D721Med (cell line): ENCODE measurements at regions not wholly inside any gene's neighbourhood (a gene's known extent, or its start where the extent isn't known, plus 50 kb on each side); places are given as distances from the start of the nearest gene placed in this dataset.
"Not testable (repeated sequence)": the region's sequence is repeated elsewhere in the genome, so short reads cannot be mapped to it uniquely, and the experiment has no call there.

ENCODE experiments used
- DNase-seq: peaks from one replicate; pipeline ENCODE4 v3.0.0; 2011; ENCODE audit warnings: low spot score; ENCODE audit not compliant: insufficient read length
- FAIRE-seq: peaks from 2 replicates; lab custom pipeline; 2011; peaks lifted over from hg19 to GRCh38; lab: Jason Lieb, UNC
- TF ChIP-seq, protein P1 (sequence below): IDR thresholded peaks from 2 replicates; pipeline ENCODE4 v1.5.1; 2012; ENCODE audit warnings: mild to moderate bottlenecking, control low read depth; ENCODE audit not compliant: insufficient read depth; ENCODE audit errors: missing control alignments

DNA sequence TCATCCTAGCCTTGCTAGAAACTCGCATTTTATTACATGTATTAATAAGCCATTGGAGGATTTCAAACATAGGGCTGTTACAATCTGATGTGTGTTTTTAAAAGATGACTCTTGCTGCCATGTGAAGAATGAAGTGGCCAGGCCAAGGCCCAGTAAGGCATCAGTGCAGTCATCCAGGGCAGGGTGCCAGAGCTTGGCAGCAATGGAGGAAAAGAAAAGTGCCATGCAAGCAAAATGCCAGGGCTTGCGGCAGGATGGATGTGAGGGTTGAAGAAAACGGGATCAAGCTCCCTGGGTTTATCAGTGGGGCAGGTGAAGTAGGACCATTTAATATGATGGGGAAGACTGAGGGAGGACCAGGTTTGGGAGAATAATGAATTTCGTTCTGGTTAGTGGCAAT lies 183.6 kb downstream of the MINAR1 start:
- no peak for DNase-seq
- TF ChIP-seq, protein P1, sequence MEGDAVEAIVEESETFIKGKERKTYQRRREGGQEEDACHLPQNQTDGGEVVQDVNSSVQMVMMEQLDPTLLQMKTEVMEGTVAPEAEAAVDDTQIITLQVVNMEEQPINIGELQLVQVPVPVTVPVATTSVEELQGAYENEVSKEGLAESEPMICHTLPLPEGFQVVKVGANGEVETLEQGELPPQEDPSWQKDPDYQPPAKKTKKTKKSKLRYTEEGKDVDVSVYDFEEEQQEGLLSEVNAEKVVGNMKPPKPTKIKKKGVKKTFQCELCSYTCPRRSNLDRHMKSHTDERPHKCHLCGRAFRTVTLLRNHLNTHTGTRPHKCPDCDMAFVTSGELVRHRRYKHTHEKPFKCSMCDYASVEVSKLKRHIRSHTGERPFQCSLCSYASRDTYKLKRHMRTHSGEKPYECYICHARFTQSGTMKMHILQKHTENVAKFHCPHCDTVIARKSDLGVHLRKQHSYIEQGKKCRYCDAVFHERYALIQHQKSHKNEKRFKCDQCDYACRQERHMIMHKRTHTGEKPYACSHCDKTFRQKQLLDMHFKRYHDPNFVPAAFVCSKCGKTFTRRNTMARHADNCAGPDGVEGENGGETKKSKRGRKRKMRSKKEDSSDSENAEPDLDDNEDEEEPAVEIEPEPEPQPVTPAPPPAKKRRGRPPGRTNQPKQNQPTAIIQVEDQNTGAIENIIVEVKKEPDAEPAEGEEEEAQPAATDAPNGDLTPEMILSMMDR: no peak
- FAIRE-seq: no peak

DNA sequence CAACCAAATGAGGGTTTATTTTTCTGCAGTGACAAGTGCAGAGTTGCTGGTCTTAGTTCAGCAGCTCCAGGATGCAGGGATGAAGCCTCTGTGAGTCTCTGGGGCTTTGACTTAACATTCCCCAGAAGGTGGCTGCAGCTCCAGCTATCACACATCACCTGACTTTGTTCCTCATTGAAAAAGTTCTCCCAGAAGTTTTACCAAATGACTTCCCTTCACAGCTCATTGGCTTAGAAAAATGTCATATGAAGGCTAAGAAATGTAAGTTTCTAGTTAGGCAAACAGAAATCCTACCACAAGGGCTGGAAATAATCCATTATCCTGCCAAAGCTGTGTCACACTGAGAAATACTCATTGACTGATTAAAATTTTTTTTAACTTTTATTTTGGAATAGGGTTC lies 184.9 kb downstream of the MINAR1 start:
- DNase-seq (no peak), FAIRE-seq (no peak)
- TF ChIP-seq, protein P1: no peak

DNA sequence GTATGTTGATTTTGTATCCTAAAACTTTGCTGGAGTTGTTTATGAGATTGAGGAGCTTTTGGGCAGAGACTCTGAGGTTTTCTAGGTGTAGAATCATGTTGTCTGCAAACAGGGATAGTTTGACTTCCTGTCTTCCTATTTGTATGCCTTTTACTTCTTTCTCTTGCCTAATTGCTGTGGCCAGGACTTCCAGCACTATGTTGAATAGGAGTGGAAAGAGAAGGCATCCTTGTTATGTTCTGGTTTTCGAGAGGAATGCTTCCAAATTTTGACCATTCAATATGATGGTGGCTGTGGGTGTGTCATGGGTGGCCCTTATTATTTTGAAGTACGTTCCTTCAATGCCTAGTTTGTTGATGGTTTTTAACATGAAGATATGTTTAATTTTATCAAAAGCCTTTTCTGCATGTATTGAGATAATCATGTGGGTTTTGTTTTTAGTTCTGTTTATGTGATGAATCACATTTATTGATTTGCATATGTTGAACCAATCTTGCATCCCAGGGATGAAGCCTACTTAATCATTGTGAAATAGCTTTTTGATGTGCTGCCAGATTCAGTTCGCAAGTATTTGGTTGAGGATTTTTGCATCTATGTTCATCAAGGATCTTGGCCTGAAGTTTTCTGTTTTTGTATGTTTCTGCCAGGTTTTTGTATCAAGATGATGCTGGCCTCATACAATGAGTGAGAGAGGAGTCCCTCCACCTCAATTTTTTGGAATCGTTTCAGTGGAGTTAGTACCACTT lies 188.1 kb downstream of the MINAR1 start:
- FAIRE-seq (no peak), DNase-seq (no peak)
- TF ChIP-seq, protein P1: no peak

DNA sequence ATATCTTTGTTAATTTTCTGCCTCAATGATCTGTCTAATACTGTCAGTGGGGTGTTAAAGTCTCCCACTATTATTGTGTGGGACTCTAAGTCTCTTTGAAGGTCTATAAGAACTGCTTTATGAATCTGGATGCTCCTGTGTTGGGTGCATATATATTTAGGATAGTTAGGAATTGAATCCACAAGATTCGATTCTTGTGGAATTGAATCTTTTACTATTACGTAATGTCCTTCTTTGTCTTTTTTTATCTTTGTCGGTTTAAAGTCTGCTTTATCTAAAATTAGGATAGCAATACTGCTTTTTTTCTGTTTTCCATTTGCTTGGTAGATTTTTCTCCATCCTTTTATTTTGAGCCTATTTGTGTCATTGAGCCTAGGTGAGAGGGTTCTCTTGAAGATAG lies 189.7 kb downstream of the MINAR1 start:
- FAIRE-seq, DNase-seq: not testable (repeated sequence)

DNA sequence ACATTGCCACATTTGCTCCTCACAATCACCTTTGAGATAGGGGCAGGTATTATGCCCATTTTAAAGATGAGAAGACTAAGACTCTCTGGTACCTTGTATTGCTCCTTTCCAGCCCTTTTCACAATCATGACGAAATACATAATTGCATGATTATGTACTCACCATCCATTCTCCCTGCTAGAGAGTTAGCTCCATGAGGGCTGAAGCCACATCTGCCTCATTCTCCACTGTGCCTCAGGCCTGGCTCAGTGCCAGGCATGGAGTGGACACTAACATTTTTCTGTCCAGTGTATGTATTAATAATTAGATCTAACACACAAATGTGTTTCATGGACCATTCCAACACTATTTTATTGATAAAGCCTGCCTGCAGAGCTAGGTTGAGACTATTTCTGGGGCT lies 191.4 kb downstream of the MINAR1 start:
- TF ChIP-seq, protein P1: no peak
- no peak for FAIRE-seq
- DNase-seq: no peak

DNA sequence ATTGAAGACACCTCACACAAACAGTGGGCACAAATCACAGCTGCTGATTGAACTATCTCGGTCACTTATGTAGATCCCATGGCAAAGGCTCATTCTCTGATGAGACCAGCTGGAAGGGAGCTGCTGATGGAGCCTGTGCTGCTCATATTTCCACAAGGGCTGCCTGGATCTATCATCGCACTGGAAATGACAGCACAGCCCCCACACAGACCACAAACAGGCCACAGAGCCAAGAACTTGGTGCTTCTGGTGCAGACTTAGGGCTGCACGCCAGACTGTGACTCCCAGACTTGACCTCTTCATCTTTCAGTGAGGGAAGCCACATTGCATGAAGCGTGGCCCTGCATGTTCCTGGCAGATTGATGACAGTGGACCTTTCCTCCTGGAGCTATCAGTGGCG lies 197.6 kb downstream of the MINAR1 start:
- no peak for DNase-seq
- TF ChIP-seq, protein P1: no peak

DNA sequence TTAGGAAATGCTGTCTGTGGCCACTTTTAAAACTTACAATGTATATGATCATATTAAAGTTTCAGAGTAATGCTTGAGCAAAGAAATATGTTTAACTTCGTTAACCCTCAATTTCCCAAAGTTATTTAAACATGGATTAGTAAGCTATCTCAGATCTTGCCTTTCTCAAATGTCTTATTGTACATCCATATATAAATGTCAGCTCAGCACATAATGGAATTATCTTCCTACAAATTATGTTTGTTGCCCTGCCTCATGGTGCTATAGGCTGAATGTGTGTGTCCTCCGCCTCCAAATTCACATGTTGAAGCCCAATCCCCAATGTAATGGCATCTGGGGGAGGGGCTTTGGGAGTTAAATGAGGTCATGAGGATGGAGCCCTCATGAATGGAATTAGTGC lies 200.3 kb downstream of the MINAR1 start:
- no peak for FAIRE-seq
- DNase-seq: no peak
- TF ChIP-seq, protein P1: no peak

More for the DNA sequence above, 197.6 kb downstream of the MINAR1 start:
- FAIRE-seq: no peak
